H1 (cell line): ENCODE measurements at regions not wholly inside any gene's neighbourhood (a gene's known extent, or its start where the extent isn't known, plus 50 kb on each side); places are given as distances from the start of the nearest gene placed in this dataset.

Source experiments
- CTCF ChIA-PET: fragments of 300-600 bp; sonication (Branson Sonifier 250); formaldehyde crosslinking; loops from one replicate; lab custom pipeline; 2021; ENCODE audit not compliant: partially characterized antibody; lab: Charles Lee
- POLR2A ChIA-PET: fragments of 300-600 bp; sonication (Branson Sonifier 250); formaldehyde crosslinking; loops from one replicate; lab custom pipeline; 2021; ENCODE audit warnings: inconsistent platforms; ENCODE audit not compliant: partially characterized antibody; lab: Charles Lee
- DNase-seq, 2 experiments: peaks; one replicate each; pipeline versions ENCODE4 v3.0.0 to v3.0.0-alpha.2; 2010 to 2022; ENCODE audit warnings: low spot score in 2 of 2, low read depth in 1 of 2, mixed read lengths in 1 of 2
- FAIRE-seq: peaks from 2 replicates; lab custom pipeline; 2011; peaks lifted over from hg19 to GRCh38; lab: Jason Lieb, UNC
- H2AFZ ChIP-seq: 2 replicates; pipeline ENCODE4 v1.8.1; 2012; ENCODE audit warnings: low read length, inconsistent platforms
- H2AK5ac ChIP-seq: 2 replicates; pipeline ENCODE4 v1.6.1; 2013; ENCODE audit warnings: low read depth, low read length
- H2BK120ac ChIP-seq: replicated peaks from 2 replicates; pipeline ENCODE3; 2013; ENCODE audit warnings: low read depth, low read length, inconsistent platforms
- H2BK12ac ChIP-seq: 2 replicates; pipeline ENCODE4 v1.6.1; 2013; ENCODE audit warnings: low read depth, low read length
- H2BK15ac ChIP-seq: 2 replicates; pipeline ENCODE4 v1.6.1; 2013; ENCODE audit warnings: low read length
- H2BK20ac ChIP-seq: 2 replicates; pipeline ENCODE4 v1.6.1; 2013; ENCODE audit warnings: low read length
- H2BK5ac ChIP-seq: 2 replicates; pipeline ENCODE4 v1.6.1; 2013; ENCODE audit warnings: low read depth, low read length
- H3K14ac ChIP-seq: 2 replicates; pipeline ENCODE4 v1.6.1; 2013; ENCODE audit warnings: inconsistent platforms; ENCODE audit not compliant: insufficient read length
- H3K18ac ChIP-seq: 2 replicates; pipeline ENCODE4 v1.6.1; 2013; ENCODE audit warnings: low read length; ENCODE audit errors: extremely low read depth
- H3K23ac ChIP-seq: 2 replicates; pipeline ENCODE4 v1.6.1; 2013; ENCODE audit warnings: inconsistent platforms; ENCODE audit not compliant: insufficient read length
- H3K23me2 ChIP-seq: 2 replicates; pipeline ENCODE4 v1.6.1; 2013; ENCODE audit warnings: low read depth, low read length
- H3K27ac ChIP-seq: 2 replicates; pipeline ENCODE4 v1.6.1; 2011; ENCODE audit warnings: low read depth, low read length, inconsistent platforms
- H3K27me3 ChIP-seq, 4 experiments: replicated peaks in 1 of 4; 1 replicate in 1 of 4; 2 replicates in 3 of 4; pipeline versions ENCODE4 v1.6.1 to v1.8.1; 2011 to 2013; ENCODE audit warnings: low read length in 3 of 4, mild to moderate bottlenecking in 3 of 4, inconsistent platforms in 2 of 4, mixed read lengths in 2 of 4, moderate library complexity in 1 of 4; ENCODE audit not compliant: control insufficient read depth in 3 of 4, insufficient read depth in 3 of 4; ENCODE audit errors: extremely low read depth in 1 of 4
- H3K36me3 ChIP-seq, 4 experiments: 2 replicates each; pipeline versions ENCODE4 v1.6.1 to v1.8.1; 2011 to 2013; ENCODE audit warnings: mild to moderate bottlenecking in 4 of 4, low read length in 3 of 4, moderate library complexity in 2 of 4, control low read depth in 1 of 4, inconsistent platforms in 1 of 4; ENCODE audit not compliant: insufficient read depth in 4 of 4, control insufficient read depth in 2 of 4
- H3K4ac ChIP-seq: replicated peaks from 2 replicates; pipeline ENCODE3; 2013; ENCODE audit warnings: low read length, low read depth, mixed read lengths, inconsistent platforms; ENCODE audit not compliant: insufficient read length
- H3K4me1 ChIP-seq, 4 experiments: replicated peaks in 1 of 4; 1 replicate in 1 of 4; 2 replicates in 3 of 4; pipeline versions ENCODE4 v1.6.1 to v1.8.1; 2011 to 2013; ENCODE audit warnings: low read length in 3 of 4, inconsistent platforms in 2 of 4, mixed read lengths in 1 of 4; ENCODE audit not compliant: insufficient read depth in 4 of 4, control insufficient read depth in 3 of 4
- H3K4me2 ChIP-seq, 2 experiments: 2 replicates each; pipeline versions ENCODE4 v1.6.1 to v1.8.1; 2011 to 2013; ENCODE audit warnings: low read depth in 2 of 2, low read length in 2 of 2, control low read depth in 1 of 2, inconsistent platforms in 1 of 2, mild to moderate bottlenecking in 1 of 2; ENCODE audit not compliant: insufficient read depth in 1 of 2
- H3K4me3 ChIP-seq, 4 experiments: fragments of 200-600, 300-600 bp in 1 of 4; sonication (generic), shearing (Covaris generic), sonication (Bioruptor Twin) in 1 of 4; 2 replicates each; pipeline versions ENCODE4 v1.5.1 to v1.8.1; 2011 to 2016; ENCODE audit warnings: low read length in 4 of 4, low read depth in 3 of 4, control low read depth in 2 of 4, inconsistent platforms in 2 of 4, mild to moderate bottlenecking in 2 of 4, mixed read lengths in 1 of 4, moderate library complexity in 1 of 4; ENCODE audit not compliant: insufficient read depth in 2 of 4; ENCODE audit errors: extremely low read depth in 1 of 4
- H3K56ac ChIP-seq: replicated peaks from 2 replicates; pipeline ENCODE3; 2013; ENCODE audit warnings: low read depth, mild to moderate bottlenecking, mixed read lengths, low read length, inconsistent platforms; ENCODE audit not compliant: insufficient read length
- H3K79me1 ChIP-seq: 2 replicates; pipeline ENCODE4 v1.6.1; 2013; ENCODE audit warnings: low read depth, low read length, control low read depth
- H3K79me2 ChIP-seq, 2 experiments: 2 replicates each; pipeline versions ENCODE4 v1.6.1 to v1.8.1; 2012 to 2013; ENCODE audit warnings: low read length in 2 of 2, mild to moderate bottlenecking in 2 of 2, inconsistent platforms in 1 of 2; ENCODE audit not compliant: insufficient read depth in 2 of 2, control insufficient read depth in 1 of 2
- H3K9ac ChIP-seq, 4 experiments: replicated peaks in 1 of 4; 1 replicate in 1 of 4; 2 replicates in 3 of 4; pipeline versions ENCODE4 v1.6.1 to v1.8.1; 2011 to 2013; ENCODE audit warnings: low read depth in 3 of 4, low read length in 3 of 4, control low read depth in 2 of 4, mild to moderate bottlenecking in 2 of 4, moderate library complexity in 2 of 4, inconsistent platforms in 1 of 4; ENCODE audit errors: extremely low read depth in 1 of 4
- H3K9me3 ChIP-seq, 2 experiments: 2 replicates each; pipeline versions ENCODE4 v1.6.1 to v1.8.1; 2012 to 2013; ENCODE audit warnings: mild to moderate bottlenecking in 2 of 2, moderate library complexity in 2 of 2, control low read depth in 1 of 2, inconsistent platforms in 1 of 2, low read depth in 1 of 2, low read length in 1 of 2, mixed read lengths in 1 of 2; ENCODE audit not compliant: insufficient read depth in 2 of 2
- H4K20me1 ChIP-seq, 2 experiments: replicated peaks in 1 of 2; 2 replicates each; pipeline versions ENCODE3 to v1.8.1; 2011 to 2013; ENCODE audit warnings: inconsistent platforms in 2 of 2, low read length in 2 of 2, mild to moderate bottlenecking in 1 of 2; ENCODE audit not compliant: insufficient read depth in 2 of 2, control insufficient read depth in 1 of 2
- H4K5ac ChIP-seq: 2 replicates; pipeline ENCODE4 v1.6.1; 2013; ENCODE audit warnings: low read length, low read depth, mixed read lengths, inconsistent platforms; ENCODE audit not compliant: insufficient read length
- H4K8ac ChIP-seq: 2 replicates; pipeline ENCODE4 v1.8.0; 2013; ENCODE audit warnings: mild to moderate bottlenecking, moderate library complexity, low read length, inconsistent platforms; ENCODE audit not compliant: insufficient read depth; ENCODE audit errors: extremely low read depth
- H4K91ac ChIP-seq: replicated peaks from 2 replicates; pipeline ENCODE3; 2013; ENCODE audit warnings: low read length, mixed read lengths, inconsistent platforms; ENCODE audit not compliant: insufficient read length
- ATF2 ChIP-seq: IDR thresholded peaks from 2 replicates; pipeline ENCODE4 v1.6.1; 2012; ENCODE audit warnings: low read length, inconsistent platforms
- BCL11A ChIP-seq, 2 experiments: IDR thresholded peaks; one replicate each; pipeline ENCODE4 v1.6.1; 2011; ENCODE audit warnings: low read depth in 2 of 2, low read length in 2 of 2, mild to moderate bottlenecking in 2 of 2
- BRCA1 ChIP-seq: IDR thresholded peaks from 2 replicates; pipeline ENCODE4 v1.6.1; 2012; ENCODE audit warnings: low read depth, low read length, improper control_type of control experiment
- E2F6 ChIP-seq: IDR thresholded peaks from 2 replicates; pipeline ENCODE4 v1.6.1; 2012; ENCODE audit warnings: inconsistent platforms
- EZH2 ChIP-seq: fragments of 200-600 bp; sonication (generic); IDR thresholded peaks from 2 replicates; pipeline ENCODE4 v1.7.1; 2012; ENCODE audit warnings: low read depth, mild to moderate bottlenecking, moderate library complexity, low read length, inconsistent platforms; ENCODE audit not compliant: severe bottlenecking
- KDM5A ChIP-seq: fragments of 200-600 bp; IDR thresholded peaks from 2 replicates; pipeline ENCODE4 v1.7.1; 2012; ENCODE audit warnings: mild to moderate bottlenecking, low read length, inconsistent platforms, mixed read lengths
- MAX ChIP-seq: IDR thresholded peaks from 2 replicates; pipeline ENCODE4 v1.6.1; 2012; ENCODE audit warnings: inconsistent platforms
- RFX5 ChIP-seq: IDR thresholded peaks from 2 replicates; pipeline ENCODE4 v1.6.1; 2011; ENCODE audit warnings: low read depth, low read length, improper control_type of control experiment, borderline replicate concordance
- SAP30 ChIP-seq: fragments of 300-600 bp; sonication (generic); IDR thresholded peaks from 2 replicates; pipeline ENCODE4 v1.7.1; 2012; ENCODE audit warnings: low read length, moderate library complexity, mild to moderate bottlenecking, inconsistent platforms; ENCODE audit not compliant: insufficient read depth, insufficient replicate concordance
- SIN3A ChIP-seq, 2 experiments: IDR thresholded peaks in 1 of 2; conservative IDR thresholded peaks in 1 of 2; 2 replicates each; pipeline ENCODE4 v1.6.1; 2011 to 2012; ENCODE audit warnings: low read length in 2 of 2, improper control_type of control experiment in 1 of 2, low read depth in 1 of 2, mild to moderate bottlenecking in 1 of 2
- SP2 ChIP-seq: IDR thresholded peaks from 2 replicates; pipeline ENCODE4 v1.6.1; 2012; ENCODE audit warnings: mild to moderate bottlenecking, low read length, inconsistent platforms
- WGBS, 2 experiments: shearing (Covaris generic) in 1 of 2; methylation state at CpG; one replicate each; pipeline versions ENCODE4 v1.1.6 to v1.1.7; 2013 to 2015; ENCODE audit warnings: low lambda C conversion rate in 2 of 2, mixed read lengths in 2 of 2, inconsistent platforms in 1 of 2, low coverage in 1 of 2, missing lambda C conversion rate in 1 of 2; ENCODE audit not compliant: insufficient replicate concordance in 2 of 2, insufficient coverage in 1 of 2, insufficient read length in 1 of 2; ENCODE audit errors: extremely low coverage in 1 of 2, missing lambda C conversion rate in 1 of 2; 5-methylcytosine and 5-hydroxymethylcytosine counted together

DNA sequence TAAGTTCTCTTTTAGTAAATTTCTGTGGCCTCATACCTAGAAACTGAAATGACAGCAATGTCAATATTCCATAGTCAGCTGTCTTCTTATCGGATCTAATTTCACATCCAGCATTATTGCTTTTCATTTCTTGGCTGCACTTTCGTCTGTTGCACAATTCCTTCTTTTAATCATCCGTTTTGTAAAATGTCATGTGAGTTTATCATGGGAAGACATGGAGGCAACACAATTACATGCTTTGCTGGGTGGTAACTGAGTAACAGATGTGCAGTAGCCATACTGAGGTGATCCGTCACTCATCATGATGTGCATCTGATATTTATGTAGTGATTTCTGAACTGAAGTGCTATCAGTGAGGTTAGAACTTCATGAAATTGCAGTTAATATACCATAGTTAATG is 68.3 kb upstream of the SLC7A11 start:
- Histone ChIP-seq H4K8ac (no peak overlapping the region), H2AK5ac (no peak overlapping the region), H3K4me2 (no peak overlapping the region), H2BK20ac (no peak overlapping the region), H3K27ac (no peak overlapping the region), H2AFZ (no peak overlapping the region), H2BK120ac (no peak overlapping the region), H3K18ac (no peak overlapping the region), H3K9me3 (no peaks in the 10 kb centered on the region), H3K14ac (no peak overlapping the region), H3K36me3 (no peaks in the 10 kb centered on the region), H3K4ac (no peak overlapping the region), H3K4me3 (no peak overlapping the region), H4K20me1 (no peaks in the 10 kb centered on the region), H2BK15ac (no peak overlapping the region), H4K5ac (no peak overlapping the region), H3K23me2 (no peaks in the 10 kb centered on the region), H2BK5ac (no peak overlapping the region), H2BK12ac (no peak overlapping the region), H3K23ac (no peak overlapping the region), H3K56ac (no peak overlapping the region), H4K91ac (no peak overlapping the region), H3K79me1 (no peaks in the 10 kb centered on the region), H3K4me1 (no peaks in the 10 kb centered on the region), H3K79me2 (no peaks in the 10 kb centered on the region), H3K9ac (no peak overlapping the region), H3K27me3 (no peaks in the 10 kb centered on the region)
- FAIRE-seq (no peak), DNase-seq (no peak)
- 93% methylated on average over 4 of the region's 4 CpGs; no CpG with 5 or more reads in 1 of the 2 experiments for WGBS, 2 experiments
- ChIA-PET POLR2A (no interaction called here), CTCF (interaction anchor here (0.7 to 0.8 kb wide), 2 partner anchors 31 to 561 kb away, joined by 3 to 4 read pairs; no protein-coding TSS in a partner anchor)
- TF ChIP-seq RFX5 (no peak), ATF2 (no peak), E2F6 (no peak), EZH2 (no peak), BRCA1 (no peak), SIN3A (conservative IDR thresholded peaks at IDR 0.05 in 1 of 2, IDR thresholded peaks at IDR 0.05 in 1 of 2; ENCODE audit: low read depth in 1 of 2, low read length in 2 of 2) (no peak), KDM5A (no peak), SAP30 (no peak), MAX (no peak), SP2 (no peak), BCL11A (IDR thresholded peaks at IDR 0.05; ENCODE audit: low read depth in 2 of 2, low read length in 2 of 2) (no peak)
